Stimulated activated naive CD8-positive, alpha-beta T cell treated with anti-CD3 and anti-CD28 coated beads, Interleukin-15, Interleukin-2, amounts not matched to agents 100 U/mL and 50 U/mL, for 24 hours (primary cell): ENCODE measurements at regions not wholly inside any gene's neighbourhood (a gene's known extent, or its start where the extent isn't known, plus 50 kb on each side); places are given as distances from the start of the nearest gene placed in this dataset.
A peak's percentile ranks its signal among the peaks of the same experiment; 100 is the strongest.

Experiments used
- ATAC-seq: fragments of 150-1000 bp; cut with Tn5 transposase; one replicate; pipeline ENCODE4 v1.10.0; 2021
- DNase-seq: peaks from one replicate; pipeline ENCODE4 v3.0.0; 2021

DNA sequence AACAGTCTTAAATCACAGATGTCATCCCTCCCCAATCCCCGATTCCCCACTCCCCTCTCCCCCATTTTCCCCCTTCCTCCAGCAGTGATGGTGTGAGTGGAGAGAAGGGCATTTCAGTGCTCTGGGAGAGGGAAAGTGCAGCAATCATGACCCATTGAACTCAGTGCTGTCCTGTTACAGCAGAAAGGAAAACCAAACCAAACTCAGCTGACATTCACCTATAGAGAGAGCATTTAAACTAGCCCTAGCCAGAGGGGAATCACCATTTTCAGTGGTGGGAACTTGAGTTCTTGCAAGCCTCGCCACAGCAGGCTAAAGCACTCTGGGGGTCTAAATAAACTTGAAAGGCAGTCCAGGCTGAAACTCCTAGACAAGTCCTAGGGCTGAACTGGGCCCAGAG lies 129.9 kb upstream of the COL21A1 start:
- ATAC-seq = no peak
- no peak for DNase-seq

DNA sequence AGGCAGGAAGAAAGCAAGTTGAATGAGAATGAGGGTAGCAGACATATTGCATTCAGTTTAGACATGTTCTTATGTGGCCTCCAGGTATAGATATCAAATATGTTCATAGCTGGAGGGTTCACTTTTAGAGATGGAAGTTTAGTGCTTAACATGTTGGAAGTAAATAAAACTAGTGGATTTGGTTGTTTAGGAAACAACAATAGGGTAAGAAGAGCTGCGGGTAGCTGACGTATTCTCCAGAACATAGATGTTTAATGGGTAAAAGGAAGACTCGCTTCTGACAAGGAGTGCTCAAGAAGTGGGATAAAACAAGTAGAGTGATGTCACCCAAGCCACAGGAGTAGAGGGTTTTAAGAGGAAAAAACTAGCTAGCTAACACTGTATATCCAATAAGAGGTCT lies 128.4 kb upstream of the COL21A1 start:
- ATAC-seq = no peak
- DNase-seq = no peak

DNA sequence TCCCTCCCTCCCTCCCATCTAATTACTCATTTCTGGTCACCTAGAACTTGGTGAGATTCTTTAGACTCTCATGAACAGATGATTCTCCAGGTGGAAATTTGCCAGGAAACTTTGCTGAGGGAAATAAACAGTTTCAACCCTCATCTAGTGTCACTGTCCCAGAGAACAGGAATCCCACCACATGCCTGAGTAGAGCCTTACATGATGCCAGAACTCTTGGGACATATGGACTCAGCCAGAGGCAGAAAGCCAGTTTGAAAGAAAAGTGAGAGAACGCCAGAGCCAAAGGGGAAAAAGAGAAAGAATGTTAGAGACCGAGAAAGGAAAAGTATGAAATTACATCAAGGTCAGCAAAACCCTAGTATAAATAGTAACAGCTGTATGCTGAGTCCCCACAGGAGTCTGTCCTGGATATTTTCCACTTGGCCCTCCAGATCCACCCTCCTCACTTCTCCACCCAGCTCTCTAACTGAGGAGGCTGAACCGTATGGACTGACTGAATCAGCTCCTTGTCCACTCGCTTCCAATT lies 127.5 kb upstream of the COL21A1 start:
- ATAC-seq = no peak
- no peak for DNase-seq

DNA sequence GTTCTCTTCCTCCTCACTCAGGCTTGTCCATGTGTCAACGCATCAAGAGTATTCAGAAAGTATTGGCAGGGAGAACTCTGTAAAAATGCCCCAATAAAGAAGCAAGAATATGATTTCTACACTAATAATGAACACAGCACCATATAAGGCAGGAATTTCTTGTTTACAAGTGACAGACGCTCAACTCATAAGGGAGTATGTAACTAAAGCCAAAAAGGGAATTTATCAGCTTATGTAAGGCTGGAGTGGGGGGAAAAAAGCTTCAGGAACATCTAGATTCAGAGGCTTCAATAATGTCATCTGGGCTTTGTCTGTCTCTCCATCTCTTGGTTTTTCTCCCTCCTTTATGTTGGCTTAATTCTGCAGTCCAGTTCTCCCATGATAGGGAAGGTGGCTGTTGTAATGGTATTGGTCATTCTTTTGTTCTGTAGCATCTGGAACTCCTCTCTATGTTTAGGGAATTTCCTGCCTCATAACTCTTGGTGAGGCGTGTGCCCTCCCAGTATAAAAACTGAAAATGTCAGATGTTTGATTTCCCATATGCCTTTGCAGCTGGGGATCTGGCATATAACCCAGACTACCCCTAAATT lies 125.1 kb upstream of the COL21A1 start:
- ATAC-seq (no peak), DNase-seq (no peak)

DNA sequence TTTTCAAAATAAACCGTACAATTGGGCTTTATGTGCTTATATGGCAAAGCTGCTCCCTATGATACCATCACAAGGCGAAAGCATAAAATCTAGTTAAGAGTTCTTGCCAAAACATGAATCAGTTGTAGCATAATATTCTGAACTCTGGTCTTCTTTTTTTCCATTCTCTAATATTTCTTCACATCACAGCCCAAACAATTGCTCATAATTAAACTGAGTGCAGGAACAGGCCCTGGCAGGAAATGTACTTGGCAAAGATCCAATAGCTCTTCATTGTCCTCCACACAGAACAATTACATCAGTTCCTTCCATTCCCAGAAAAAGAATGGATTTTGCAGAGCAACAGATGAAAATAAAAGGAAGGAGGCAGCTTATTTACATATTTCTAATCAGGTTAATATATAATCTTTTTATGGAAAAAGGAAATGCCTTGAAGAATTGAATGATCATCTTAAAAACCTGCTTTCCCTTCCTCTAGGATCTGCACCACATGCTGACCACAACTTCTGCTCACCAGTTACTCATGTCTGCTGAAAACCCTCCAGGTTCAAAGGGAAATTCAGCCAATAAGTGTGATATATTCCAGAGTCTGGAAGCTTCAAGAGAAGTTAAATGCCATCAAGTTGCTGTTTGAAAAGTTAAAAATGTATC lies 123.3 kb upstream of the COL21A1 start:
- DNase-seq = no peak
- ATAC-seq = no peak

DNA sequence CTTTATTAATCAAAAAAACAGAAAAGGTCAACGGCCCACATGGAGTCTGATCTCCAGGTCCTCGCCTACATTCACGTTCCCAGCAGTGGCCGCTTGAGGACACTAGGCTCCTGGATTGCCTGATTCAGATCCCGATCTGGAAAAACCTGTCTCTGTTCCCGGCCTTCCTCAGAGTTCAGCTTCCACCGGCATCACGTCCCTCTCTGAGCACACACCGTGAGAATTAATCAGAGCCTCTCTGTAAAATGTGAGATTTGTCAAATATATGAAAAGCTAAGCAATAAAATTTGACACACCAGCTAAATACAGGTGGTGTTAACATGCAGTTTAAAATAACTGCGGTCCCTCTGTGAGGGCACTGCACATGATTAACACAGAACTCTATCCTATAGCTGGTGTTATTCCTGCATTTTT lies 122.8 kb upstream of the COL21A1 start:
- no peak for DNase-seq
- ATAC-seq = no peak

DNA sequence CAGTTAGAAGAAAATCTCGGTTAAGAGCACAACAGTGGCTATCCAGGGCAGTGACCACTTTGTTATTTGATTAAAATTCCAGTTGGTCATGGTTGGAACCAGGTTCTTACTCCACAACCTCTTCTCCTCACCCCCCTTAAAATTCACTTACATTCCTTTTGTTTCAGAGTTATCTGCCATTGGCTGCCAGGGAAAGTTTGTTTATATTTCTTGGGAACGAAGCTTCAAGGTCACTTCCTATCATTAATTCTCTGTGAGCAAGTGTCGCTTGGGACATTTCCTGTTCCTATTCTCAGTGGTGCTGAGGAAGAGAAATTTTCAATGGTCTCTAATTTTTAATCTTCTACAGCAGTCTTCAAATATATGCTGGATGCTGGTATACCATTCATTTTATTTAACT lies 121.1 kb upstream of the COL21A1 start:
- ATAC-seq (no peak), DNase-seq (no peak)

DNA sequence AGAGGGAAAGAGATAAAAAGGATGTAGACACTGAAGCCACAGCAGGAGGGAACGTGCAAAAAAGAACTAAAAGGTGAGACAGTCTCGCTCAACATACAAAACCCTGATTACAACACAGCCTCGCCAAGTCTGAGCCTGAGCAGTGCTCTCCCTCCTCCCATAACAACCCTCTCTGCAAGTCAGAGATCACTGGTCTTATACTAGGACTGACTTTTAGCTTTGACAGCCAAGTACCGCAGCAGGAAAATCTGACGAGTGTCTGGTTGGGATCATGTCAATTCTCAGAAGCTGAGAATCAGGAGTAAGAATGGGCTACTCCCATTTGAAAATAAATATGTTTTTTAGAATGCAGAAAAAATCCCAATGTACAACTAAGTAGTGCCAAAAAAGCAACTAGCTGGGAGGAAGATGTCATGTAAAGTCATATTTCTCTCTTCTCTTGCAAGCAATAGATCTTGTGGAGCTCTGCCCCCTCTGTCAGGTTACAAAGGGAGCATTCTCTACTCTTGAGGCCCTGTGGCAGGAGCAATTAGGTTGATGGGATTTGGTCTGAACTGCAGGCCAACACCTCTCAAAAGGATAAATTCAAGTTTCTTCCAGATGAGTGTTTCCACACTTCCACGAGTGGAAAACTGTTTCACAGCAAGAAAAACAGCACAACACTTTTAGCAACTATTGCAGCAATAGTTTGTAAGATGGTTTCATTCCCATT lies 118.9 kb upstream of the COL21A1 start:
- DNase-seq (no peak), ATAC-seq (no peak)

DNA sequence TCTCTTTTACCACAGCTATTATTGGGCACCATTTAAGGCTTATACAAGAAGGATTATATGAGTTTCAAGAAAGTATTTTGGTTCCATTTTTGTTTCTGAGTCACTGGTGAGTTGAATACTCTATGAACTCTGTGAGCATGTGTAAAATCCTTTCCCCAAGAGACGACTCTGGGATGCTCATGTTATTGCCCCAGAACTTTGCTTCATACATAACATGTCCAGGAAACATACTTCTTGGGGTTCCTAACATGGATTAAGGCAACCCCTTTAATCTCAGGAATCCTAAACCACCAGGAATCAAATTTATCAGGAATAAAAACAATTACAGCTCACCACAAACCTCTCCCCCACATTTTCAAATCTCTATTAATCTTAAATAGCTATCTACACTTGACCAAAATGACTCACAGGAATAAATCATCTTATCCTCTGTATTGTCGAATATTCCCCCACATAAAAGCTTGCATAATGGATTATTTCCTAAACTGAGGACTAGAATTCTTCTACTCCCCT lies 117.5 kb upstream of the COL21A1 start:
- no peak for ATAC-seq

DNA sequence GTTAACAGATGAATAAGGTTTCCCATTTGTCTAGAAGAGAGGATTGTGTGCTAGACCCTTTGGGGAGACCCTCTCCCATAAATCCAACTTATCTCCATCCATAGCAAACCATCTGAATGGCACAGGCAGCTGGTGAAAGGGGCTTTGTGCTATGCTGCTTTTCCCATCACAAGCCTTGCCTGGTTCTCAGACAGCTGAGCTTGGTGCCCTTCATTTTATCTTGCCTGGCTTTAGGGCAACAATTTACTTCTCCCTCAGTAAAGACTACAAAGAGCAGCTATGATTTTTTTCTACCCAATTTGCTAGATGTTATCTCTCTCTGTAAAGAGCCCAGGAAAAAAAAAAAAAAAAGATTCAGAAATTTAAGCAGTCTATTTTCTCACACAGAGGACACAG lies 117.0 kb upstream of the COL21A1 start:
- no peak for DNase-seq
- ATAC-seq = no peak

More for the DNA sequence above, 117.5 kb upstream of the COL21A1 start:
- DNase-seq = no peak

DNA sequence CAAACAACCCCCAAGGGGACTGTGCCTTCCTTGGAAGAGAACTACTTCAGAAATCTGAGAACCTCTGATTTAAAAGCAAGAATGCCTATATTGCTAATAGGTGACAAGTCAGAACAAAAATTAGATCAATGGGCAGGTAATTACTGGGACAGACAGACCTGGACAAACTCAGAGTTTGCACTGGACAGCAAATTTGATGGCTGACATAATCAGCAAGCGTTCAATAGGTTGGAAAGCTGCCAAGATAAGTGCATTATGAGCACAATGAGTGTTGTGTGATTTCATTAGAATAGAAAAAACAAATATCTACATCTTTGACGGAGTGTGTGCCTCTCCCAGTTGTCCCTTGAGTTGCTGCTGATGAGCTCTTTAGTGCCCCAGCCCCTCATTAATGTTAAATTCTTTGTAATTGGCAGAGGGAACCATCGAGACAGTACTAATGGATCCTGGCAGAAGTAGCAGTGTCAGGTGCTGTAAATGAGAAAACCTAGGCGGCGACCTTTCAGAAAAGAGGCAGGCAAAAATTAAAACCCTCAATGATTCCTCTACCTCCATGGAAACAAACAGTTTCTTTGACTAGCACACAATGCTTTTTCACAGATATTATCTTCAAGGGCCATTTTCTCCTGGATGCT lies 116.5 kb upstream of the COL21A1 start:
- ATAC-seq = no peak
- DNase-seq = no peak

DNA sequence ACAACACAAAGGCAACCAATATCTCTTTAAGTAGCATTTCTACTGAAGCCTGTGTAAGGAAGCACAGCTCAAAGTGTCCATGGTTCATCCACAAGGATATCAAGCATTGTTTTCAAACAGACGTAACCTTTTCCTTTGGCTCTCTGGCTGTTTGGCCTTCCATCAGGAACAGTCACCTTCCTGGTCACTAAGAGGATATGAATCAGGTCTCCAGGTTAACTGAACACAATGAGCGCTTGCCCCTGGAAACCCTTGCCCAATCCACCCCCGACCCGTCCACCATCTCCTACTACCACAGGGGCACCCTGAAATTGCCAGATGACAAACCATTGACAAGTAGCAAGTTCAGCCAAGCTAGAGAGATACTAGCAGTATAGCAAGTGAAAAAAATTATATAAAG lies 114.4 kb upstream of the COL21A1 start:
- ATAC-seq (no peak), DNase-seq (no peak)

DNA sequence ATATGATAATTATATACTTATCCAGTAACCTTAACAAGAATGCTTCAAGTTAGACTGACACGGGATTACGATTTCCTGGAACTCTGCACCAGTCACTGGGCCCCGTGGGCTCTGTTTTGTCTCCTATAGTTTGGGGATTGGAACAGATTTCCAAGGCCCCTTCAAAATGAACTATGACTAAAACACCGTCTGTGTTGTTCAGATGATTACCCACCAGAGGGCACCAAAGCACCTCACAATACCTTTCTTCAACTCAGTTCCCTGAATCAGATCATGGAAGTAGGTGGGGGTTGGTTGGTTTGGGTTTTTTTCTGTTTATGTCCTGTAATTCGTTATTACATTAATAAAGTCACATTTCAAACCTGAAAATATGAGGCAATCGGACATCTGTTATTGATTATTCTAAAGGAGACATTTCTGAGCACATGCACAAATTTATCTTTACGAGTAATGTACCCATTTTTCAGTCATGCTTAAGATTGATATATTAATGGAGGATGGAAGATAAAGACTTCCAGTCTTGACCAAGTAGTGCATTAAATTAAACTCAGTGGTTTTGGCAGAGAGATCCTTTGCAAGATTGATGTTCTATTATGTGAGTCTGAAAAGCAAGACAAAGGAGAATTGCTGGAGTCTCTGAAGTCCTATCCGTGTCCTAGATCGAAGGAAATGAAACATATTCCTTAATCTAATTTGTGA lies 112.0 kb upstream of the COL21A1 start:
- peak; percentile 55 for DNase-seq
- ATAC-seq = no peak

DNA sequence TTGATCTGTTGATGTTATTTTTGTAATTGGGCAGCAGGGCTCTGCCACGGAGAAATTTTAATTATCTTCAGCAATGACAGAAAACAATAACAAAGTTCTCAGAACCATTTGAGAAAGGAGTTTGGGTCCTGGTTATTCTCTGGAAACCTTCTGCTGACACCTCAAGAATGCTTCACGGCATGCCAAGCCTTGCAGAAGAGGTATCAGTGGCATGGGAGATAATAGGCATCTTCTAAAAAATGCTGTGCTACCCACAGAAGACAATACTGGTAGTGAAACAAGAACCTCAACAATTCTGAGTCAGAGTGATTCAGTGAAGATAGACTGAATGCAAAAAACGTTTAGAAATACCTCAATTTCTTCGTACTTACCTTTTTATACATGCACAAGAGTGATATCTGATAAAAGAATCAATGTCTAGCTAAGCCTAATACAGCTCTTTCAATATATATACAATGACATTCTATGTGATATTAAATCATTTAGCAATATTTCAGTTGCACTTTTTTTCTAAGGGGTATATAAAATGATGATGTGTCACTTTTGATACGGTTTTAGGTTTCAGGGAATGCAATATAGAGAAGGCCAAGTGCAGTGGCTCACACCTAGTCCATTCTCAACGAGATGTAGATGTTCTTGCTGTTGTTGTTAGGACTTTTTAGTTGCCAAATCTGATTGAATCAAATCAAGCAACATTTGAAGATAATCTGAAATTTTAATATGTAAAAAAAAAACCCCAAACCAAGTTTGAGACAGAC lies 110.4 kb upstream of the COL21A1 start:
- no peak for DNase-seq
- ATAC-seq = no peak

DNA sequence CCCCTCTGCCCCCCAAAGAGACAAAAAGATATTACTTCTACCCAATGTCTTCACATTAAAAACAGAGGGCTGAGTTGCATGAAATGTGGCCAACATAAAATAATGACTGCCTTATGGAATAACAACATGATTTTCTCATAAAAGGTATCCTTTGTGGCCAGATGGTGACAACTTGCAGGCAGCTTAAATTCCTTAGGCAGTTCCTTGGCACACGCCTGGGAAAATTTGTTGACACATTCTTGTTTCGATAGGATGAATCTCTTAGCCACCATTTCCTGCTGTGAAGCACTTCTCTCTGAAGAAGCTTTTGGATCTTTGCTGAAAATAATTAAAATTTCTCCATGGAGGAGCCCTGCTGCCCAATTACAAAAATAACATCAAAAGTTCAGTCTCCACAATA lies 109.0 kb upstream of the COL21A1 start:
- DNase-seq (no peak), ATAC-seq (no peak)

DNA sequence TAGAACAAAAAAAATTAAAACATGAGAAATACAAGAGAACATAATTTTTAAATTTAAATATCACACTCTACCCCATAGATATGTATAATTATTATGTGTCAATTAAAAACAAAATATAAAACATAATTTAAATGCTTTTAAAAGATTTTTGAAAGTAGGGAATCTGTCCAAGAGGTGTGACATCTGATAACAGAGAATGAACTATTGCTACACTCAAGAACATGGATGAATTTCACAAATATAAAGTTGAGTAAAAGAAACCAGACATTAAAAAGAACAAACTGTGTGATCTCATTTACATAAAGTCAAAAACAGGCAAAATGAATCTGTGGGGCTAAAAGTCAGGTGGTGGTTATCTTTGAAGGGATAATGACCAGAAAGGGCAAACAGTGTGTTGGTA lies 106.5 kb upstream of the COL21A1 start:
- no peak for ATAC-seq
- DNase-seq = no peak

DNA sequence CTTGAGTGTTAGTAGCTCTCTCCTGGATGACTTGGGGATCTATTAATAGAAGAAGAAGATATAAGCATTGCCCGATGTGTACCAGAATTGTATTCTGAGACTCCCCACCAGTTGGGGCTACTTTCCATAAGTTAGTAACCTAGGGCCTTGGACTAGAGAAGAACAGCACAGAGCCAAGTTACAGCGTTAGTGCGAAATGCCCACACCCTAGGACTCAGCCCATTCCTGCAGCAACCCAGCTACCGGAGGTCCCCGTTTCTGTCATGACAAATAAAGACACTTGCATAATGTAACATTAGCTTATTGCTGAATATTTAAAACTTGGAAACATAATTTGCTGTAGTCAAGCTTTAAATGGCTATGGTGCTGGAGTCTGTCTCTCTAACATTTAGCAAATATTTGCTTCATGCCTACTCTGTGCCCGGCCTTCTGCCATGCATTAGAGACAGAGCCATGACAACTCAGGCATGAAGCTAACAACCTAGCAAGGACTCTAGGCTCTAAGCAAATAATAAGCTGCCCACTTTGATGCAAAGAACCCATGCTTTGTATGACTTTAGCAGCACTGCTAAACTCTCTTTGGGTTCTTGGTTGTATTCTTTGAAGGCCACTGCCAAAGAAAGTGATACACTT lies 103.4 kb upstream of the COL21A1 start:
- ATAC-seq = no peak
- DNase-seq = no peak

DNA sequence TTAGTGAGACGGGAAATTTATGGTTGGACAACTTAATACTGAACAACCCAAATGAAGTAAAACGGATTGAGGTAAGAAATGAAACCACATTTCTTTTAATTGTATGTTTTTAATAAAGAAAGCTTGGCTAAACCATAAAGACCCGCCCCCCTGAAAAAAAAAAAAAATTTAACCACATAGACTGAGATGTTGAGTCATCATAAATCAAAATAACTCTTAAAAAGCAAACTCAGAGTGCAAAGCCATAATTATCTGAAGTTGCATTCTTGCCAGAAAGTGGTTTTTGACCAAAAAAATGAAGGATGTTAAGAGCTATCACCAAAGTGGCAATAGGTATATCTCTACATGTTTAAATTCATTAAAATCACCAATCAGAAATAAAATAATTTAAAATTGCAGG lies 101.8 kb upstream of the COL21A1 start:
- ATAC-seq (no peak), DNase-seq (no peak)

DNA sequence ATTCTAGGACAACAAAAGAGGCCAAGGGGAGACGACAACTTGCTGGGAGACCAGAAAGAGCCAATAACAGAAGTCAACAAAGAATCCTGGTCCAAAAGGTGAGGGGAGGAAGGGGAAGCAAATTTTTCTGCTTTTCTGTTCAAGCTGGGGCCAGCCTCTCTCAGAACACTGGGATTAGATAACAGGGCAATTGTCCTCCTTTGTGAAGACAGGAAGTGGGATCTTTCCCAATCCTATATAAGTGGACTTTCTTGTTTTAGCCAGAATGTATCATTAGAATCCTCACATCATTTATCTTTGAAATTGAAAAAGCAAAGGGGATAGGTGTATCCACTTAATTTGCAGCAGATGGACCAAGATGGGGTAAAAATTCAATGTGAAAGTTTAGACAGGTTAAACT lies 101.2 kb upstream of the COL21A1 start:
- no peak for ATAC-seq
- no peak for DNase-seq

DNA sequence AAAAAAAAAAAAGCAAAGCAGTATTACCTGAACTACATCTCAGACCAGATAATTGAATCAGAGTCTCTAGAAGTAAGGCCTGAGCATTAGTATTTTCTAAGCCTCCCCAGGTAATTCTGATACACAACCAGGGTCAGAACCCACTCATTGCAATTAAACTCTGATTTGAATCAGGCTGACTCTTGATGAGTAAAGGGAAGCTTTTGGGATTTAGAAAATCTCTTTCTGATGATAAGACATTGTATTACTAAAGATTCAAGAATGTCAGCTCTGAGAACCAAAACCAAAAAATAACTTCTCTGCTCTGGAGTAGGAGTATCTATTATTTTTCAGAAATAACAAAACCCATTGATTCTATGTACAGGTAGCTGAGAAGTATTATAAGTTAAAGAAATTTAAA lies 100.1 kb upstream of the COL21A1 start:
- DNase-seq = no peak
- ATAC-seq = no peak

DNA sequence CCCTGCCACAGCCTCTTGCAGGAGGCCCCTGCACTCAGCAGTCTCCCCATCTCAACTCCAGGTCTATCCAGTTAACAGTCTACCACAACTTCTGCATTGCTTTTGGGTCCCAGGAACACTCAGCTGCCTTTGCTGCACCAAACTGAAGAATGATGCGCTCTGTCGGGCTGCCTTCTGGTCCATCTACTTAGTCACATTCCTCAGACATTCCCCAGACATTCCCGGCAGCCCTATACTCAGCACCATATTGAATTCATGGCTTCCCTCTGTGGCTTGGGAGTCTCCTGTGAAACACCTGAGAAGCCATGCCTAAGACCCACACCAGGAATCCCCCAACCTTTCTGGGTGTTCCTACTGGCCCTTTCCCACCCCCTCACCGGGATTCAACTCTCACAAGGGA lies 99.6 kb upstream of the COL21A1 start:
- ATAC-seq (no peak), DNase-seq (no peak)
